GM20000 (cell line): ENCODE measurements at regions not wholly inside any gene's neighbourhood (a gene's known extent, or its start where the extent isn't known, plus 50 kb on each side); places are given as distances from the start of the nearest gene placed in this dataset.

Source experiments
- DNase-seq: peaks from one replicate; pipeline ENCODE4 v3.0.0; 2012; ENCODE audit warnings: low spot score
- TF ChIP-seq, protein P1 (sequence below): IDR thresholded peaks from 2 replicates; pipeline ENCODE4 v1.5.1; 2012; ENCODE audit warnings: mild to moderate bottlenecking, control low read depth; ENCODE audit errors: extremely low read depth, missing control alignments

DNA sequence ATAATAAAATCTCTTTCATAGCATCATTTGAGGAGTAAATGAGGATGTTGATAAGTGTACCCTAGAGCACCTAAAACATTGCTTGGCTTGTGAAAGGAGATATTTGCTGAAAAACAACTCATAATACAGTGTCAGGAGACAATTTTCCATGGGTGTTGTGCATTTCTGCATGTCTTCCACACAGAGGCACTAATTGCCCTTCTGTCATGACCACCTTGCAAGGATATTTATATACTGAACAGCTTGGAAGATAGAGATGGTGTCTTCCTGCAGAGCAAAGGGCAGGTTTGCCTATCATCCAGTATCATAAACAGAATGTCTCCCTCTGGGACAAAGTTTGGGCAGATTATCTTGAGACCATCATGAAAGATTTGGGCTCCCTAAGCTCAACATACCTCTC is 495.2 kb upstream of the LRRN3 start:
- TF ChIP-seq, protein P1, sequence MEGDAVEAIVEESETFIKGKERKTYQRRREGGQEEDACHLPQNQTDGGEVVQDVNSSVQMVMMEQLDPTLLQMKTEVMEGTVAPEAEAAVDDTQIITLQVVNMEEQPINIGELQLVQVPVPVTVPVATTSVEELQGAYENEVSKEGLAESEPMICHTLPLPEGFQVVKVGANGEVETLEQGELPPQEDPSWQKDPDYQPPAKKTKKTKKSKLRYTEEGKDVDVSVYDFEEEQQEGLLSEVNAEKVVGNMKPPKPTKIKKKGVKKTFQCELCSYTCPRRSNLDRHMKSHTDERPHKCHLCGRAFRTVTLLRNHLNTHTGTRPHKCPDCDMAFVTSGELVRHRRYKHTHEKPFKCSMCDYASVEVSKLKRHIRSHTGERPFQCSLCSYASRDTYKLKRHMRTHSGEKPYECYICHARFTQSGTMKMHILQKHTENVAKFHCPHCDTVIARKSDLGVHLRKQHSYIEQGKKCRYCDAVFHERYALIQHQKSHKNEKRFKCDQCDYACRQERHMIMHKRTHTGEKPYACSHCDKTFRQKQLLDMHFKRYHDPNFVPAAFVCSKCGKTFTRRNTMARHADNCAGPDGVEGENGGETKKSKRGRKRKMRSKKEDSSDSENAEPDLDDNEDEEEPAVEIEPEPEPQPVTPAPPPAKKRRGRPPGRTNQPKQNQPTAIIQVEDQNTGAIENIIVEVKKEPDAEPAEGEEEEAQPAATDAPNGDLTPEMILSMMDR: no peak
- DNase-seq: no peak

DNA sequence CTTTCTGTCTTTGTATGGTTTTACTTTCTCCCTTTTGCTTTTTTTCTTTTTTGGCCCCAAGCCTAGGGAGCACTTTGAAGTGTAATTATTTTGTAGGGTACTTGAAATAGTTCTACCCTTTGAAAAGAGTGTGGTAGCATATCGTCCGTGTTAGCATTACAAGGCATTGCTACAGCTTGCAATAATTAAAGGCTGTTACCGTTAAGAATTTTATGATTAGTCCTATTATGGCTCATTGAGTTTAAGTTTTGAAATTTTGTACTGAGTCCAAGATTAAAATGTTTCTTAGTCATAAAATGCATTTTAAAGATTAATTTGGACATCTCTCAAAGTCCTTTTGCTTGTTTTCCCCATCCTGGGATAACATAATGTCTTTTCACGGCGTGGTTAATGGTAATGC is 490.0 kb upstream of the LRRN3 start:
- TF ChIP-seq, protein P1: no peak
- DNase-seq: no peak

DNA sequence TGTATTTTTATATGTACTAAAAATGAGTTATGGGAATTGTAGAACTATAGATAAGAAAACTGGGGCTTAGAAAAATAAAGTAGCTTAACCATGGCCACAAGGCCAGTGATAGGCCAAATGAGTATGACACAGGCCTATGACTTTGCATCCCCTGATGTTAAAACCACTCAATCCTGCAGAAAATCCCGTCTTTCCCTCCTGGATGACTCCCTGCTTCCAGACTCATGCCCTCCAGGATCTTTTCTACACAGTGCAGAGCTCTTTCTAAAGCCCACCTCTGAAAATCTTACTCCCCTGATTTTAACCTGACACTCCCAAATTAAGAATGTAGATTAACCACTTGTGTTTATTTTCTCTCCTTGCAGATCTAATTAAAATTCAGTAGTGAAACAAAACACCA is 489.2 kb upstream of the LRRN3 start:
- TF ChIP-seq, protein P1: no peak

DNA sequence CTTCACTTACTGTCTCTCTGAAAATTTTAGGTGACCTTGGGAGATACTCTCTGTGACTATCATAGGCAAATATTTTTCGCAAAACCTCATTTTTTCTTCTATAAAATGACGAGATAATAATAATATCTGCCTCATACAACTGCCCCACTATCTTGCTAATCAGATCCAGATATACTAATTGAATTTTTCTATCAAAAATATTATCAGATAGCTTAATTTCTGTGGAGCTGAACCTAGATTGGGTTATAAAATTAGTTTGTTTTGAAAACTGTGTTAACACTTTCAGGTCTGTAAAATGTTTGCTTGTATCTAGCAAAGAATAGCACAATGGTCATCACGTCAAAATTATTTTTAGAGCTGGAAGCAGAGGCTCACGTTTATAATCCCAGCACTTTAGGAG is 486.7 kb upstream of the LRRN3 start:
- DNase-seq: no peak
- TF ChIP-seq, protein P1: no peak

More for the DNA sequence above, 489.2 kb upstream of the LRRN3 start:
- no peak for DNase-seq

DNA sequence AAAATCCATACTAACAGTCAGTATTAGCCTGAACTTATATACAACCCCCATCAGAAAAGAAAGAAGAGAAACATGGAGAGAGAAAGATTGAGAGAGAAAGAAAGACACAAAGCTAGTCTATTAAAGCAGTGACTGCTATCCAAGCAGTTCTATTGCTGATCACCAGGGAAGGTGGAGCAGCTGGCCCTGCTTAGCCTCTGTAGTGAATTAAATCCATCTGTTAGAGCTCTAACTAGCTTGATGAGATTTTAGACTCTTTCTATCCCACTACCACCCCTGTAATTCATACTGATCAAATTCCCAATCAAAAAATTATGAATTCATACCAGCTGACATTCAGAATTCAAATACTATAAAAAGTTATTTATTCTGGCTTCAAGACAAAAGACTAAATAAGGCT is 486.0 kb upstream of the LRRN3 start:
- DNase-seq: no peak
- TF ChIP-seq, protein P1: no peak

DNA sequence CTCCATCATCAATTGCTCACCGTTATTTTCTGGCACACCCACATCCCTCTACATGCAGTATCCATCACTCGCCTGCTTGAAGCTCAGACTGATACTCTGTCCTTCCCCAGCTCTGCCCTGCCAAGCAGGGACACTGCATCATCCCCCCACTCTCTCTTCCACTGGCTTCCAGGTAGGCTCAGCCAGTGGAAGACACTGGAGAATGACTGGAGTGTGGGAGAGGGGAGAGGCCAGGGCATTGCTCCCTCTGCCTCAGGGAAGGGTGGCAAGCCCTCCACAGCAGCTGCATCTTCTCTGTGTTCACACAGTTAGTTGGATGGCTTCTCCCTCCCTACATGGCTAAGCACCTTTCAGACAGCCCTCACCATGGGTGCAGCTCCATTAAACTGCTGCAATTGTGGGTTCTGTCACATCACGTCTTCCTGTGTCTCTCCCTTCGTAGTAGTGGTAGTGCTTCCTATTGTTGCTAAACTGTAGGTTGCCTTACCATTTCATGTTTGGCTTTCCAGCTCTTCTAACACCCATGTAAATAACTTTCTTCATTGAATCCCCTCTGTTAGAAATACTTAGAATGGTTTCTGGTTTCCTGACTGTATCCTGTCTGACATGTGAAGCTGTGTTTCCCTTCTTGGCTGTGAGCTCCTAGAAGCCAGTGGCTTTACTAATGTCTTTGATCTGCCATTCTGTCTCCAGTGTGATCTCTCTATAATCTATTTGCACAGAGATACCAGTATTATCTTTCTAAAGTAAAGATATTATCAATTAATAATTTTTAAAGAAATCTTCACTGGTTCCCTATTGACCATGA is 483.7 kb upstream of the LRRN3 start:
- DNase-seq: no peak
- TF ChIP-seq, protein P1: no peak

DNA sequence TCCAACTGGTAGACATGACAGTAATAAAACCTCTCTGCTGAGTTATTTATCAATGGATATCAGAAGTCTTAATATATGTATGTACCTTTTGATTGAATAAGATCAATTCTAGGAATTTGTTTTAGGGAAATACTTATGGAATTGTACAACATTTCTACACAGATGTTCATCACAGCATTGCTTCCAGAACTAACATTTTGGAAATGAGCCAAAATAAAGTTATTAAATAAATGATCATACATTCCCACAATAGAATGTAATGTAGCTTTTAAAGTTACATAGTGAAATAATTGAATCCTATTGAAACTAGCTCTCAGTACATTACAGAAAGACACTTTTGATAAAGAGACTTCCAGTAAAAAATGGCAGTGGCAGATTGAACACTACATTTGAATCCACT is 481.6 kb upstream of the LRRN3 start:
- TF ChIP-seq, protein P1: no peak
- DNase-seq: no peak
